Kasumi-1 (cell line): ENCODE measurements at regions not wholly inside any gene's neighbourhood (a gene's known extent, or its start where the extent isn't known, plus 50 kb on each side); places are given as distances from the start of the nearest gene placed in this dataset.
A peak's percentile ranks its signal among the peaks of the same experiment; 100 is the strongest.
"Not testable (repeated sequence)": the region's sequence is repeated elsewhere in the genome, so short reads cannot be mapped to it uniquely, and the experiment has no call there.

Experiments
- DNase-seq, 2 experiments: peaks; one replicate each; lab custom pipeline; 2025; lab: John Stamatoyannopoulos, UW

GRCh38 chr4:83780053-83780733 is 244.3 kb downstream of the GPAT3 start:
- DNase-seq, result no peak

GRCh38 chr4:83779103-83780052 is 243.5 kb downstream of the GPAT3 start:
- DNase-seq, result no peak

- DNase-seq, result no peak
These were observed 236.8 kb downstream of the GPAT3 start for GRCh38 chr4:83772685-83773084.

- DNase-seq, result peak; percentile 50 to 69
These were observed 235.3 kb downstream of the GPAT3 start for GRCh38 chr4:83771113-83771705.

- no peak for DNase-seq
These were observed 232.2 kb downstream of the GPAT3 start for GRCh38 chr4:83768146-83768545.

- no peak for DNase-seq
These were observed 231.2 kb downstream of the GPAT3 start for GRCh38 chr4:83767067-83767466.

GRCh38 chr4:83759611-83760010 is 223.7 kb downstream of the GPAT3 start:
- DNase-seq, result no peak

- no peak for DNase-seq
These were observed 222.4 kb downstream of the GPAT3 start for GRCh38 chr4:83758285-83758684.

- DNase-seq, result no peak
These were observed 221.3 kb downstream of the GPAT3 start for GRCh38 chr4:83757121-83757621.

- DNase-seq, result no peak
These were observed 217.4 kb downstream of the GPAT3 start for GRCh38 chr4:83753260-83753659.

- no peak for DNase-seq
These were observed 215.5 kb downstream of the GPAT3 start for GRCh38 chr4:83751336-83751949.

GRCh38 chr4:83748711-83749110 is 212.8 kb downstream of the GPAT3 start:
- DNase-seq, result no peak

GRCh38 chr4:83738895-83739294 is 203.0 kb downstream of the GPAT3 start:
- no peak for DNase-seq

GRCh38 chr4:83734576-83734975 is 198.7 kb downstream of the GPAT3 start:
- no peak for DNase-seq

GRCh38 chr4:83732114-83732635 is 196.3 kb downstream of the GPAT3 start:
- DNase-seq, result no peak

GRCh38 chr4:83731609-83732008 is 195.7 kb downstream of the GPAT3 start:
- DNase-seq, result no peak

- DNase-seq, result not testable (repeated sequence)
These were observed 195.1 kb downstream of the GPAT3 start for GRCh38 chr4:83730958-83731357.

- no peak for DNase-seq
These were observed 192.3 kb downstream of the GPAT3 start for GRCh38 chr4:83728191-83728590.

GRCh38 chr4:83725336-83726085 is 189.6 kb downstream of the GPAT3 start:
- no peak for DNase-seq

GRCh38 chr4:83724485-83725335 is 188.8 kb downstream of the GPAT3 start:
- no peak for DNase-seq
